ENCODE measurements at regions not wholly inside any gene's neighbourhood (a gene's known extent, or its start where the extent isn't known, plus 50 kb on each side); places are given as distances from the start of the nearest gene placed in this dataset.

DNA sequence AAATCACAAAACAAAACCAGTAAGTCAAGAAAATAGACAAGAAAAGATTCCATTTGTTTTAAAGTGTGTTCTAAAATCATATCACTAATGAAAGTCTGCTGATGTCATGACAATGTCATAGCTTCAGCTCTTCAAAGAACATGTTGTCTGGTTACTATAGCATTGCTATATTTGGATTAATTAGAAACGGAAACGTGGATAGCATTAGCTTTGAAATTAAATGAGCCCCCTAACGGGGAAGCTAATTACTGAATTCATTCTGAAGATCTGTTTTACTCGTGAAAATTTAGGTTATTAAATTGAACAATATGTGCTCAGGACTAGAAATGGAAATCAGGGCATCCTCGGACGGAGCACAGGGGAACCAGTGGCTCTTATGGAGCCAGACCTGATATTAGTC, 316.7 kb upstream of the AGTR1 start:
- TF ChIP-seq CTCF (IDR thresholded peaks at IDR 0.05): no peak
- no peak for TF ChIP-seq POLR2AphosphoS5 (IDR thresholded peaks at IDR 0.05)
